Esophagus squamous epithelium (tissue), 5 donors: ENCODE measurements at regions not wholly inside any gene's neighbourhood (a gene's known extent, or its start where the extent isn't known, plus 50 kb on each side); places are given as distances from the start of the nearest gene placed in this dataset.
A peak's percentile ranks its signal among the peaks of the same experiment; 100 is the strongest.

Experiments used
- DNase-seq: peaks from one replicate; lab custom pipeline; 2025; lab: John Stamatoyannopoulos, UW
- H3K27ac ChIP-seq, 4 donors: fragments of 200-600 bp; sonication (generic); one replicate each; pipeline ENCODE4 v1.5.1; 2016 to 2019; ENCODE audit warnings: mild to moderate bottlenecking in 1 of 4
- H3K27me3 ChIP-seq, 4 donors: fragments of 200-600 bp; sonication (generic); 1 replicate in 3 of 4; 2 replicates in 1 of 4; pipeline versions ENCODE4 v1.5.1 to v1.6.0; 2017 to 2021; ENCODE audit warnings: antibody characterized with exemption in 1 of 4
- H3K36me3 ChIP-seq, 3 donors: fragments of 200-600 bp; sonication (generic); one replicate each; pipeline ENCODE4 v1.5.1; 2016 to 2019
- H3K4me1 ChIP-seq, 3 donors: fragments of 200-600 bp; sonication (generic); one replicate each; pipeline ENCODE4 v1.5.1; 2017 to 2019
- H3K4me3 ChIP-seq, 4 donors: fragments of 200-600 bp; sonication (generic); 1 replicate in 3 of 4; 2 replicates in 1 of 4; pipeline ENCODE4 v1.5.1; 2016 to 2019; ENCODE audit warnings: mild to moderate bottlenecking in 2 of 4, moderate library complexity in 1 of 4
- H3K9me3 ChIP-seq, 3 donors: fragments of 200-600 bp; sonication (generic); one replicate each; pipeline ENCODE4 v1.5.1; 2016 to 2019
- POLR2A ChIP-seq, 4 donors: fragments of 450-650 bp; IDR thresholded peaks; one replicate each; pipeline ENCODE4 v1.6.1; 2017; ENCODE audit warnings: antibody characterized with exemption in 4 of 4, mild to moderate bottlenecking in 4 of 4, moderate library complexity in 3 of 4
- WGBS, 2 donors: methylation state at CpG; one replicate each; pipeline ENCODE4 v1.1.5; 2018; 5-methylcytosine and 5-hydroxymethylcytosine counted together
- intact Hi-C: fragments of 100-400 bp; cut with DNase I; formaldehyde crosslinking; loops from one replicate; pipeline ENCODE4 v1.15.0; 2022
- TF ChIP-seq, protein P1 (sequence below), 6 experiments: fragments of 450-650 bp in 4 of 6; fragments of 200-600 bp in 2 of 6; sonication (generic) in 2 of 6; IDR thresholded peaks; one replicate each; pipeline ENCODE4 v1.5.1; 2016 to 2019; ENCODE audit warnings: antibody characterized with exemption in 6 of 6, mild to moderate bottlenecking in 4 of 6, moderate library complexity in 4 of 6
- donor health status: DM: yes; HTN: yes; CAD: no.

DNA sequence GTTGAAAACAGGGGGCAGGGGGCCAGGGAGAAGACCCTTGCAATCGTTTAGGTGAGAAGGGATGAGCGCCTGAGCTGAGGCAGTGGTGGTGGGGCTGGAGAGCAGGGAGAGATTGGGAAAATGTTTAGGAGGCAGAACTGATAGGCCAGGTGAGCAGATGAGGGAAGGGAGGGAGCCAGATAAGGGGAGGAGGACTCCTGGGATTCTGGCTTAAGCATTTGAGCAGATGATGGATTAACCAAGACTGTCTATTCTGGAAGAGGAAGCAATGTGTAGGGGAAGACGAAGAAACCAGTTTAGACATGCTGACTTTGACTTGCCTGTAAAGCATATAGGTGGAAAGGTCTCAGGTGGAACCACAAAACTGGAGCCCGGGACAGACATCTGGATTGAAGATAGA lies 49.9 kb upstream of the ASPRV1 start:
- no peaks in the 10 kb centered on the region for H3K27me3 ChIP-seq
- intact Hi-C loops: no loop called here
- H3K9me3 ChIP-seq: no peaks in the 10 kb centered on the region
- 50 to 66% methylated on average over 4 of the region's 4 CpGs for WGBS, 2 donors
- no peak for DNase-seq
- H3K4me3 ChIP-seq: no peak overlapping the region
- TF ChIP-seq POLR2A (IDR thresholded peaks at IDR 0.05): no peak
- TF ChIP-seq, protein P1, sequence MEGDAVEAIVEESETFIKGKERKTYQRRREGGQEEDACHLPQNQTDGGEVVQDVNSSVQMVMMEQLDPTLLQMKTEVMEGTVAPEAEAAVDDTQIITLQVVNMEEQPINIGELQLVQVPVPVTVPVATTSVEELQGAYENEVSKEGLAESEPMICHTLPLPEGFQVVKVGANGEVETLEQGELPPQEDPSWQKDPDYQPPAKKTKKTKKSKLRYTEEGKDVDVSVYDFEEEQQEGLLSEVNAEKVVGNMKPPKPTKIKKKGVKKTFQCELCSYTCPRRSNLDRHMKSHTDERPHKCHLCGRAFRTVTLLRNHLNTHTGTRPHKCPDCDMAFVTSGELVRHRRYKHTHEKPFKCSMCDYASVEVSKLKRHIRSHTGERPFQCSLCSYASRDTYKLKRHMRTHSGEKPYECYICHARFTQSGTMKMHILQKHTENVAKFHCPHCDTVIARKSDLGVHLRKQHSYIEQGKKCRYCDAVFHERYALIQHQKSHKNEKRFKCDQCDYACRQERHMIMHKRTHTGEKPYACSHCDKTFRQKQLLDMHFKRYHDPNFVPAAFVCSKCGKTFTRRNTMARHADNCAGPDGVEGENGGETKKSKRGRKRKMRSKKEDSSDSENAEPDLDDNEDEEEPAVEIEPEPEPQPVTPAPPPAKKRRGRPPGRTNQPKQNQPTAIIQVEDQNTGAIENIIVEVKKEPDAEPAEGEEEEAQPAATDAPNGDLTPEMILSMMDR (IDR thresholded peaks at IDR 0.05): no peak
- H3K27ac ChIP-seq: peak overlapping the region in 2 of 4 donors; percentile 53 to 70
- H3K4me1 ChIP-seq: peaks cover 0 to 22% (median 0%) of the 10 kb centered on the region in 3 donors
- peaks cover 0 to 8% (median 0%) of the 10 kb centered on the region in 3 donors for H3K36me3 ChIP-seq
